Islet precursor cell (in vitro differentiated cells): ENCODE measurements at regions not wholly inside any gene's neighbourhood (a gene's known extent, or its start where the extent isn't known, plus 50 kb on each side); places are given as distances from the start of the nearest gene placed in this dataset.
"Not testable (repeated sequence)": the region's sequence is repeated elsewhere in the genome, so short reads cannot be mapped to it uniquely, and the experiment has no call there.

Experiments used
- DNase-seq: peaks from one replicate; pipeline ENCODE4 v3.0.0-alpha.2; 2018

GRCh38 chrX:53883196-53883595 lies 161.1 kb downstream of the PHF8 start:
- no peak for DNase-seq

GRCh38 chrX:53882331-53882730 lies 161.9 kb downstream of the PHF8 start:
- peak; percentile 82 for DNase-seq

- DNase-seq = not testable (repeated sequence)
Measured at GRCh38 chrX:53880786-53881185, 163.5 kb downstream of the PHF8 start.

- no peak for DNase-seq
Measured at GRCh38 chrX:53859890-53860289, 173.4 kb upstream of the HUWE1 start.

GRCh38 chrX:53831662-53832635 lies 145.4 kb upstream of the HUWE1 start:
- peak; percentile 72 for DNase-seq

- DNase-seq = no peak
Measured at GRCh38 chrX:53824686-53825085, 138.2 kb upstream of the HUWE1 start.

- DNase-seq = not testable (repeated sequence)
Measured at GRCh38 chrX:53818115-53818514, 131.6 kb upstream of the HUWE1 start.

- no peak for DNase-seq
Measured at GRCh38 chrX:53817548-53817947, 131.0 kb upstream of the HUWE1 start.

GRCh38 chrX:53813670-53814440 lies 127.3 kb upstream of the HUWE1 start:
- DNase-seq = no peak

- DNase-seq = no peak
Measured at GRCh38 chrX:53798281-53798680, 111.8 kb upstream of the HUWE1 start.

GRCh38 chrX:53795576-53795975 lies 109.1 kb upstream of the HUWE1 start:
- DNase-seq = no peak

- DNase-seq = no peak
Measured at GRCh38 chrX:53794181-53794580, 107.7 kb upstream of the HUWE1 start.

- no peak for DNase-seq
Measured at GRCh38 chrX:53768865-53769264, 82.3 kb upstream of the HUWE1 start.

GRCh38 chrX:53768451-53768850 lies 81.9 kb upstream of the HUWE1 start:
- DNase-seq = no peak

- DNase-seq = no peak
Measured at GRCh38 chrX:53767544-53767943, 81.0 kb upstream of the HUWE1 start.

GRCh38 chrX:53757181-53757580 lies 70.7 kb upstream of the HUWE1 start:
- not testable (repeated sequence) for DNase-seq

- no peak for DNase-seq
Measured at GRCh38 chrX:53746718-53747117, 60.2 kb upstream of the HUWE1 start.

GRCh38 chrX:53743244-53743643 lies 56.7 kb upstream of the HUWE1 start:
- no peak for DNase-seq

GRCh38 chrX:53738370-53738906 lies 51.9 kb upstream of the HUWE1 start:
- no peak for DNase-seq
